GM21390 (cell line): ENCODE measurements at regions not wholly inside any gene's neighbourhood (a gene's known extent, or its start where the extent isn't known, plus 50 kb on each side); places are given as distances from the start of the nearest gene placed in this dataset.
"Not testable (repeated sequence)": the region's sequence is repeated elsewhere in the genome, so short reads cannot be mapped to it uniquely, and the experiment has no call there.

Source experiments
- ATAC-seq: cut with Tn5 transposase; IDR thresholded peaks from one replicate; pipeline ENCODE4 v1.9.1; 2021; ENCODE audit not compliant: unreplicated experiment

- ATAC-seq = no peak
These were observed 149.5 kb upstream of the SLC38A2 start for GRCh38 chr12:46522071-46522470.

GRCh38 chr12:46521145-46521544, 148.6 kb upstream of the SLC38A2 start:
- ATAC-seq = no peak

DNA sequence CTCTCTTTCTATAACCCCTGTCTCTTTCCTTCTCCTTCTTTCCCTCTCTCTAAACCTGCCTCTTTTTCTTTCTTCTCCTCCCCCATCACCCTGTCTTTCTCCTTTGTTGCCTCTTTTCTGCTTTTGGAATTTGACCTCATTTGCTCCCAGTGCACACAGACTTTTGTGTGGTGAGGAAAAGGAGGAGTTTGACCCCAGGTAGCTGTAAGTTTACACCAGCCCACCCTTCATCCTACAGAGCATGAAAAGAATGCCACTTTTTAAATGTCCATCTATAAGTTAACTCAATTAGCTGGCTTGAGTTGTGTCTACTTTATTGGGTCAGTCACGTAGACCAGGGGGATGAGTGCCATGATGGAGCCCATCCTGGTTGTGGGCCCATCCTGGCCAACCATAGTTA, 146.8 kb upstream of the SLC38A2 start:
- ATAC-seq = no peak

DNA sequence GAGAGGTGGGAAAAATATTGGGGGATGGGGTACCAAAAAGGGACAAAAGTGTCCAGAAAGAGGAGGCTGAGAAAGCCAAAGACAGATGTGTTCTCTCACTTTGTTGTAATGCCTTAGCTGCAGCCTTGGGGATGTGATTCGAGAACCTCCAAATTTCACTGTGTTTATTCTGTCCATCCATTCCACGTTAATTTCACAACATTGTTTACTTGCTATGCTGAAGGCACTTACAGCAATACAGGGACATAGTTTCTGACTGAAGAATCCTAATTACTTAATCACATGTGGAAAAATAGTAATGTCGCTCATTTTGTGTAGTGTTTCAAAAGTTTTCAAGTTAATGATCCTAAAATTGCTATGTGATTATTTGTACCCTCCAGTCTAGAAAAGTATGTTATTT, 146.2 kb upstream of the SLC38A2 start:
- ATAC-seq = no peak

DNA sequence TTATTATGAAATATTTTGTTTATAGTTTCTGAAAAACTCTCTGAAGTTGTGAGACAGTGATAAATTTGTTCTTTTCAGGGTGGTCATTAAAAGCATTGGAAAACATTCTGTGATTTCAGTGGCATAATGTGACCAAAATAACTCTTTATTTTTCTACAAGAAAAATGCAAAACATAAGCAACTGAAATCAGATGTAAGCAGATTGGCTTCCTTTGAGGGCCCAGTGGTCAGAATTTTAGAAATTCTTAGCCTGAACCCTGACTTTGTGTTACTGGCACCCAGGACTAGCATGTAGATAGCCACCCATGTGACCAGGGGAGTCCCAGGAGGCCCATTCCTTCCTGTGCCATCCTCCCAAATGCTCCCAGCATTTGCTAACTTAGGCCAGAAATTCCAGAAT, 145.6 kb upstream of the SLC38A2 start:
- no peak for ATAC-seq

DNA sequence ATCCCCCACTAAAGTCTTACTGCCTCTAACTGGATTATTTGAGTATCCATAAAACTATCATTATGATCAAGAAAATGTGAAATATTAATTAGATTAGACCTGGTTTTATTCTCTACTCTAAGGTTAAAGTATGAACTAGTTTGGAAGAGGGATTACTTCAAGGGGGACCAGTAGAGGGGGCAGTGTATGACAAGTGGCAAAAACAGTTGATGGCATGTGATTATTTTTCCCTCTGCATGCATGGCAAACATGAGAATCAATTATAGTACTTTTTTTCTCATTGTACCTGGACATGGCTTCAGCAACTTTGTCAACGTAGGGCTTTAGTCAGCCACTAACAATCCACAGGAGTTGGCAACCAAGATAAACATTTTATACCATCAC, 145.0 kb upstream of the SLC38A2 start:
- ATAC-seq = peak; percentile 31

DNA sequence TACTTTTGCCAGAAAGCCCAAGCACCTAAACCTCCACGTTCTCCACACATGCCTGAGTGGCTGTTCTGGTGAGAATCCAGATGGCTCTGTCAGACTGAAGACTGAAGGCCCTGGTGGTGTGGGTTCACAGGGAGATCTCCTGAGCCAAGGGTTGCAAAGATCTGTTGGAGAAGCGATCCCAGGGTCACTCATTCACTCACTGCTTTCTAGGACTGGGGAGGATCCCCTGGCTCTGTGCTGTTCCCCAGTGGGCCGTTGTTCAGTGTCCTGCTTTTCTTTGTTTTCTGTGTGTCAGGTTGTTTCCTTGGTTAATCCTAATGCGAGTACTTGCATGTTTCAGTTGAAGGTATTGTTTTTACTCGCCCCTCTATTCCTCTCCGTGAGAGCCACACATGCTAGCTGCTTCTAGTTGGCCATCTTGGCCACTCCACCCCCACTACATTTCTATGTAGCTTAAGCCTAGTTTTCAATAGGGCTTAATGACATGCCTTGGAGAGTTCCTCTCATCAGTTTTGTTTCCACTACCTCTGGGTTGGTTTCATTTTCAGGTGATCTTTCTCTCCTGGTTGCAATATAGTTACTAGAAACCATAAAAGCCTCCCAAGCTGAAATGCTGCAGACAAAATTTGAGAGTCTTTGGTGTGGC, 144.5 kb upstream of the SLC38A2 start:
- ATAC-seq = peak; percentile 95

DNA sequence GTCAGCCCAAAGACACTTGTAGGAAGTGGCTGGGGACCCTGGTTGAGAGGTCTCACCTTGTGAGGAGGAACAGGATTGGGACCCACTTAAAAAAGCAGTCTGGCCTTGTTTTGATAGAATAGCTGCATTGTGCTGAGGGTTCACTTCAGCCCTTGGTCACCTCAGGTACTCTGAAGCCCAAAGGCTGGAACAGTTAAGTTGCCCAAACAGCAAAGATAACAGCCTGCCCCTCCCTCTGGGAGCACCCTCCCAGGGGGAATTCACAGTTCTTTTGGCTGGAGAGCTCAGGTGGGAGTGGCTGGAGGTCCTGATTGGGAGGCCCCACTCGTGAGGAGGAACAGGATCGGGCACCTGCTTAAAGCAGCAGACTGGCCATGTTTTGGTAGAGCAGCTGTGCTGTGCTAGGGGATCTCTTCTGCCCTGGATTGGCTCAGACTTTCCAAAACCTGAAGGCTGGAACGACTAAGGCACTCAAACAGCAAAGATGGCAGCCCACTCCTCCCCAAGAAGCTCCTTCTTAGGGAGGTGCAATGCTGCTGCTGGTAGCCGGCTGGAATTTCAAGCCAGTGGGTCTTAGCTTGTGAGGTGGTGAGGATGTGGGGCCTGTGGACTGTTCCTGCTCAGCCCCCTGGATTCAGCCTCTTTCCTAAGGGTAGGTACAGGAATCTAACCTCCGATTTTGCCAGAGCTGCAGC, 143.8 kb upstream of the SLC38A2 start:
- ATAC-seq = no peak

DNA sequence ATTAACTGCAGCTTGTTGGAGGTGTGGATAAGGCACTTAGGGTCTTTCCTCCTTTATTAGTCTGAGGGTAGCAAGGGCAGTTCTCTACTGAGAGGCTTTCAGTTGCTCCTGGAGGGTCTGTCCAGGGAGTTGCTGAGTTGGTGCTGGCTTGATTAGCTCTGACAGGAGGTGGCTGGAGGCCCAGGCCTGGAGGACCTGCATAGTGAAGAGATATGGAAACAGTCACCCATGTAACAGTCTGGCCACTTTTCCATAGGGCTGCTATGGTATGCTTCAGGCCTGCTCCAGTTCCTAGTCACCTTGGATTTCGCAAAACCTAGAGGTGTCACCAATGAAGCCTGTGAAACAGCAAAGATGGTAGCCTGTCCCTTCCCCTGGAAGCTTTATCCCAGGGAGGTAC, 143.3 kb upstream of the SLC38A2 start:
- no peak for ATAC-seq

GRCh38 chr12:46514886-46515285, 142.3 kb upstream of the SLC38A2 start:
- ATAC-seq = no peak

DNA sequence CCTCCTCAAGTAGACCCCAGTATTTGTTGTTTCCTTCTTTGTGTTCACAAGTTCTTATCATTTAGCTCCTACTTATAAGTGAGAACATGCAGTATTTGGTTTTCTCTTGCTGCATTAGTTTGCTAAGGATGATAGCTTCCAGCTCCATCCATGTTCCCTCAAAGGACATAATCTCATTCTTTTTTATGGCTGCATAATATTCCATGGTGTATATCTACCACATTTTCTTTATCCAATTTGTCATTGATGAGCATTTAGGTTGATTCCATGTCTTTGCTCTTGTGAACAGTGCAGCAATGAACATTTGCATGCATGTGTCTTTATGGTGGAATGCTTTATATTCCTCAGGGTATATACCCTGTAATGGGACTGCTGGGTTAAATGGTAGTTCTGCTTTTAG, 137.7 kb upstream of the SLC38A2 start:
- ATAC-seq = not testable (repeated sequence)

- no peak for ATAC-seq
These were observed 136.6 kb upstream of the SLC38A2 start for GRCh38 chr12:46509135-46509534.

GRCh38 chr12:46508651-46509050, 136.1 kb upstream of the SLC38A2 start:
- no peak for ATAC-seq

DNA sequence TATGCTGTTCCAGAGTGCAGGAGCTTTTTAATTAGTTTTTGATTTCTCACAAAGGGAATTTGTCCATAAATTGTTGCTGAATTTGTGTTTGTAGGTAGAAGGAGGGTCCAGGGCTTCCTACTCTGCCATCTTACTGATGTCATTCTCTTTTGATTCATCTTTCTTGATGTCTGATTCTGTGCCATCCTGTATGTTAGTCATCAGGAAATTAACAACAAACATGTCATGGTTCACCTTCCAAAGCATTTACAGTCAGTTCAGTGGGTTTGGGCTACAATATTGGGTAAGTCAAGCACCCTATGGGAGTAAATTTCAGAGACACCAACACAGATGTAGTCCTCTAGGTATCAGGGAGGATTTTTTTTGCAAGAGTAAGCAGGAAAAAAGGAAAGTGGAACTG, 135.2 kb upstream of the SLC38A2 start:
- no peak for ATAC-seq

- no peak for ATAC-seq
These were observed 134.4 kb upstream of the SLC38A2 start for GRCh38 chr12:46506961-46507360.

GRCh38 chr12:46506198-46506597, 133.6 kb upstream of the SLC38A2 start:
- ATAC-seq = no peak

DNA sequence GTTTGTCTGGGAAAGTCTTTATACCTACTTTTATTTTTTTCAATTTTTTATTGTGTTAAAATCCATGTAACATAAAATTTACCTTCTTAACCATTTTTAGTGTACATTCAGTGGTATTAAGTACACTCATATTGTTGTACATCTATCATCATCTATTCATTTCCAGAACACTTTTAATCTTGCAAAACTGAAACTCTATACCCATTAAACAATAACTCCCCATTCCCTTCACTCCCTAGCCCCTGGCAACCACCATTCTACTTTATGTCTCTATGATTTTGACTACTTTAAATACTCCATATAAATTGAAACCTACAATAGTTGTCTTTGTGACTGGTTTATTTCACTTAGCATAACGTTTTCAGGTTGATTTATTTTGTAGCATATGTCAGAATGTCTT, 131.9 kb upstream of the SLC38A2 start:
- no peak for ATAC-seq

DNA sequence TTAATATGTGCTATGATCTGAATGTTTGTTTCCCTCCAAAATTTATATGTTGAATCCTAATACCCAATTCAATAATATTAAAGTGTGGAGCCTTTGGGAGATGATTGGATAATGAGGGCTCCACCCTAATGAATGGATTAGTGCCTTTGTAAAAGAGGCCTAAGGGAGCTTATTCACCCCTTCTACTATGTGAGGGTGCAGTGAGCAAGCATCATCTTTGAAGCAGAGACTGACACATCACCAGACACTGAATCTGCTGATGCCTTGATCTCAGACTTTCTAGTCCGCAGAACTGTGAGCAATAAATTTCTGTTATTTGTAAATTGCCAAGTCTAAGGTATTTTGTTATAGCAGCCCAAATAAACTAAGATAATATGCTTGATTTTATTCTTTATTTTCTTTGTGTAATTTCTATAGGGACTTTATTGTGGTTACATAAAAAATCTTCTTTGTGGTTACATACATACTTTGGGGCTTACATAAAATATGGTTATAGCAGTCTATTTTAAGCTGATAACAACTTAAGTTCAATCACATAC, 131.1 kb upstream of the SLC38A2 start:
- ATAC-seq = no peak

GRCh38 chr12:46500673-46501072, 128.1 kb upstream of the SLC38A2 start:
- ATAC-seq = no peak

- ATAC-seq = peak; percentile 95
These were observed 127.3 kb upstream of the SLC38A2 start for GRCh38 chr12:46499901-46500300.

- no peak for ATAC-seq
These were observed 126.7 kb upstream of the SLC38A2 start for GRCh38 chr12:46499226-46499625.

GRCh38 chr12:46497739-46498138, 125.2 kb upstream of the SLC38A2 start:
- ATAC-seq = no peak

GRCh38 chr12:46494424-46494823, 121.9 kb upstream of the SLC38A2 start:
- ATAC-seq = no peak
